Epithelial cell of esophagus (primary cell): ENCODE measurements at regions not wholly inside any gene's neighbourhood (a gene's known extent, or its start where the extent isn't known, plus 50 kb on each side); places are given as distances from the start of the nearest gene placed in this dataset.

Source experiments
- DNase-seq: peaks from one replicate; pipeline ENCODE4 v3.0.0; 2010; ENCODE audit warnings: low read depth
- H3K4me3 ChIP-seq: 2 replicates; pipeline ENCODE4 v1.5.1; 2011; ENCODE audit warnings: mild to moderate bottlenecking, low read length, control low read depth
- TF ChIP-seq, protein P1 (sequence below): IDR thresholded peaks from 2 replicates; pipeline ENCODE4 v1.5.1; 2011; ENCODE audit warnings: low read depth, mild to moderate bottlenecking, low read length, control low read depth, inconsistent platforms; ENCODE audit not compliant: insufficient read depth; ENCODE audit errors: missing control alignments

DNA sequence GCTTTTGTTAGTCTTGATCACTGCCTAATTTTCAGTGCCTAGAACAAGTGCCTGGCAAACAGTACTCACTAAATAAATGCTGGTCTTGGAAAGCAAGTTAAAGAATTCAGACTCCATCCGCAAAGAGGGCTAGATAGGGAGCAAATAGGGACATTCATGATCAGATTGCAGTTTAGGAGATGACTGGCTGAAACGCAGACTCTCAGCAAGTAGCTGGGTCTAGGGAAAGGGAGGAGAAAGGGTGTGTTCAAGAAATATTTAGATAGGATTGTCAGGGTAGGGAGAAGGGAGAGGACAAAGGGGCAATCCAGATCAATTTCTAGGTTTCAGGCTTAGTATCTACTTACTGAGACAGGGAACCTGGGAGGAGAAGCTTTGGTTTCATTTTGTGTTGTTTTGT lies 108.4 kb downstream of the ESM1 start:
- H3K4me3 ChIP-seq = no peak overlapping the region
- TF ChIP-seq, protein P1, sequence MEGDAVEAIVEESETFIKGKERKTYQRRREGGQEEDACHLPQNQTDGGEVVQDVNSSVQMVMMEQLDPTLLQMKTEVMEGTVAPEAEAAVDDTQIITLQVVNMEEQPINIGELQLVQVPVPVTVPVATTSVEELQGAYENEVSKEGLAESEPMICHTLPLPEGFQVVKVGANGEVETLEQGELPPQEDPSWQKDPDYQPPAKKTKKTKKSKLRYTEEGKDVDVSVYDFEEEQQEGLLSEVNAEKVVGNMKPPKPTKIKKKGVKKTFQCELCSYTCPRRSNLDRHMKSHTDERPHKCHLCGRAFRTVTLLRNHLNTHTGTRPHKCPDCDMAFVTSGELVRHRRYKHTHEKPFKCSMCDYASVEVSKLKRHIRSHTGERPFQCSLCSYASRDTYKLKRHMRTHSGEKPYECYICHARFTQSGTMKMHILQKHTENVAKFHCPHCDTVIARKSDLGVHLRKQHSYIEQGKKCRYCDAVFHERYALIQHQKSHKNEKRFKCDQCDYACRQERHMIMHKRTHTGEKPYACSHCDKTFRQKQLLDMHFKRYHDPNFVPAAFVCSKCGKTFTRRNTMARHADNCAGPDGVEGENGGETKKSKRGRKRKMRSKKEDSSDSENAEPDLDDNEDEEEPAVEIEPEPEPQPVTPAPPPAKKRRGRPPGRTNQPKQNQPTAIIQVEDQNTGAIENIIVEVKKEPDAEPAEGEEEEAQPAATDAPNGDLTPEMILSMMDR = no peak
- DNase-seq = no peak

DNA sequence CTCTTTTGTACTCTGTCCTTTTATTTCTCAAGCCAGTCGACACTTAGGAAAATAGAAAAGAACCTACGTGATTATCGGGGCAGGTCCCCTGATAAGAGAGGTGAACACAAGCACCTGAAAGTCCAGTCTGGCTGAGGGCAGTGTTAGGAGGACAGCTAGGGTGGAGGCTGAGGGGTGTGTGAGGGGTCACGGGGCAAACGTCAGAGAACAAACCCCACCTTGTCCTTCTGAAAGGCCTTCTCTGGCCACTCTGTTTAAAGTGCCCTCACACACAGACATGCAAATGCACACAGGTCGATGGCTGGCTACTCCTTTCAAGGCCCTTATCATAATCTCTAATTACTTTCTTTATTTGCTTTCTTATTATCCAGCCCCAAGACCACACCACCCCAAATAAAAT lies 108.8 kb downstream of the ESM1 start:
- no peak overlapping the region for H3K4me3 ChIP-seq
- TF ChIP-seq, protein P1 = no peak
- no peak for DNase-seq

DNA sequence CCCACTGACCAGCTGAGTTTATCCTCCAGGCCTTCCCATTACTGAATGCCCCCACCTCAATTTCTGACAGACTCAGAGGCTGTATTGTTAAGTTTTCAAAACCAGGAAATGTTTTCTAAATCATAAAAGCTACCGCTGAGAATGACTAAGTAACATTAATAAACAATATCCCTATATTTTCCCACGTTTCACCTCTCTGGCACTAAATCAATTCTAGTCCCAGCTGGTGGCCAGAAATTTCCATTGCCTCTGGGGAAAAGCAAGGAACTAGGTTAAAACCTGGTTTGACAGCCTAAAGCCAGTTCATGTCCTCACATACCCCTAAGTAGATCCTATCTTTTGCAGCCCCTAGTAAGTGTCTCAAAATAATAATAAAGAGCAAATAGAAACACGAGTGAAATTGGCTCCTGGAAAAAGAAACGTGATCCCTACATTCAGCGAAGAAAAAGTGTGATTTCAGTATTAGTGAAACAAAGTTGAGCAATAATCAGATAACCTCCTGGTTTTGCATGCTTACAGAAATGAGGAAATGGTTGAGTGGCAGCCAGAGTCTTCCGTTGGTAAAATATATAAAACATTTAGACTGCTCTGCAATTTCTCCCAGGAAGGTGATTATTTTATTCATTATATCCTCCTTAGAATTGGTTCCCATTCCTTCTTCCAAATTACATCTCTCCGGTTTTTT lies 110.9 kb downstream of the ESM1 start:
- TF ChIP-seq, protein P1 = no peak

DNA sequence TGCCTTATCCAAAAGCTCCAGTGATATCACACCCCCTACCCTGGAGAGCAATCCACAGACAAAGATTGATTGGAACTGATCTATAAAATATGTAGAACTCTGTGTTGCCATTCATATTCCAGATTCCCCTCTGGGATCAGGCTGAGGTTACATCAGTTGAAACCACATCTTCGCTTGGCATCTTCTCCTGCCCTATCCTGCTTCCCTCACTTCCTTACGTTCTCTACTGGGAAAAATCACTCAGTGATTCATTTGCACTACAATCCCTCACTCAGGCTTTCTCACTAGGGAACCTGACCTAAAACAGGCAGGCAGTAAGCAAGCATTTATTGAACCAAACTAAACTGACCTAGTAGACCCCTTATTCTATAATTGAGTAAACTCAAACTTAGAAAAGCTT lies 111.7 kb downstream of the ESM1 start:
- DNase-seq = no peak
- TF ChIP-seq, protein P1 = no peak
- H3K4me3 ChIP-seq = no peak overlapping the region

More for the DNA sequence above, 110.9 kb downstream of the ESM1 start:
- peak; percentile 60 for DNase-seq
- H3K4me3 ChIP-seq = no peak overlapping the region

DNA sequence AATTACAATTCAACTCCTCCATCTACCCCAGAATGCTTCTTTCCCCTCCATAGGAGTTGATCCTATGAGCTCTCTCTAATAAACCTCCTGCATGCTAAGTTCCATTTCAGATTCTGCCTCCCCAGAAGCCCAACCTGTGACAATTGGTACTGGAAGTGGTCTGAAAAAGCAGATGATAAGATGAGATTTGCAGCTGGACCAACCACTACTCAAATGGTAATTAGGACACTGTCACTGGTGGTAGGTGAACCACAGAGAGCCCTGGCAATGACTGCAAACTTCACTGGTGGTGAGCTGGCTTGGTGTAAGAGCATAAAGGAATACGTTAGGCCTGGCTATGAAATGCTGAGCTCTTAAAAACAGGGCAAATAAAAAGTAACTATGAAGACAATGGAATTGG lies 112.6 kb downstream of the ESM1 start:
- H3K4me3 ChIP-seq = no peak overlapping the region
- TF ChIP-seq, protein P1 = no peak
- no peak for DNase-seq

DNA sequence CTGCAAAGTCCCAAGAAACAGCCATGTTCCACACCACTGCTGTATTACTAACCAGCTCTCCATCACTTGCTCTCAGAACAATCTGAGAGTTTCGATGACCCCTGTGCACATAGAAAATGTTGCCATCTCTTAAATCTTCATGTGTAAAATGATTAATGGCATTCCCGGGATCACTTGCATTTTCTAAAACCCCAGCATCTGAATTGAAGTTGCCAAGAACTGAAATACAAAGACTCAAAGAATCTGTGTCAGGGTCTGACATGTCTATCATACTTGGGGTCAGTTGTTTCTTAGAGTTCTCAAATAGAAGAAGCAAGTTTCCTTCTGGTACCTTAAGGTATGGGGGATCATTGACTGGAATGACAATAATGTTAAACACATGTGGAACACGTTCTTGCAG lies 115.1 kb downstream of the ESM1 start:
- no peak overlapping the region for H3K4me3 ChIP-seq
- DNase-seq = no peak
- TF ChIP-seq, protein P1 = no peak

DNA sequence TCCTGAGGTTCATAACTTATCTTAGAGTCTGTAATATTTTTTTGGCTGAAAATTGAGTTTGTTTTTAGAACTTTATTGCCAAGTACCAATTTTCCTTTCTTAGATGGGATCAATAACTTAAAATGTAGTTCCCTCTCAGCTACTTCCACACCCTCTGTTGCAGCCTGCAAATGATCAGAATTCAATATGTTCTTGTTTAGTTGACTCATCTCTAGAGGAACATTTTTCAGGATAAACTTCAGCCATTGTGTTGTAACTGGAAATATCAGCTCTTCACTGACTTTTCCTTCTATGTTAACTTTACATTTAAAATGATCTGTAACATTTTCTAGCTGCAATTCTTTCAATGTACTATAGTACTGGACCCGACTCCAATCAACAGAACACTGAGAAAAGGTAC lies 115.7 kb downstream of the ESM1 start:
- TF ChIP-seq, protein P1 = no peak
- DNase-seq = no peak
- no peak overlapping the region for H3K4me3 ChIP-seq
